ENCODE measurements at regions not wholly inside any gene's neighbourhood (a gene's known extent, or its start where the extent isn't known, plus 50 kb on each side); places are given as distances from the start of the nearest gene placed in this dataset.

- H3K27ac Mint-ChIP-seq = no peak overlapping the region
- no peaks in the 10 kb centered on the region for H3K27me3 Mint-ChIP-seq (ENCODE audit: low read depth)
- peaks cover 31% of the 10 kb centered on the region for H3K4me1 Mint-ChIP-seq
- no peak overlapping the region for H3K4me3 Mint-ChIP-seq
- TF ChIP-seq, protein P1, sequence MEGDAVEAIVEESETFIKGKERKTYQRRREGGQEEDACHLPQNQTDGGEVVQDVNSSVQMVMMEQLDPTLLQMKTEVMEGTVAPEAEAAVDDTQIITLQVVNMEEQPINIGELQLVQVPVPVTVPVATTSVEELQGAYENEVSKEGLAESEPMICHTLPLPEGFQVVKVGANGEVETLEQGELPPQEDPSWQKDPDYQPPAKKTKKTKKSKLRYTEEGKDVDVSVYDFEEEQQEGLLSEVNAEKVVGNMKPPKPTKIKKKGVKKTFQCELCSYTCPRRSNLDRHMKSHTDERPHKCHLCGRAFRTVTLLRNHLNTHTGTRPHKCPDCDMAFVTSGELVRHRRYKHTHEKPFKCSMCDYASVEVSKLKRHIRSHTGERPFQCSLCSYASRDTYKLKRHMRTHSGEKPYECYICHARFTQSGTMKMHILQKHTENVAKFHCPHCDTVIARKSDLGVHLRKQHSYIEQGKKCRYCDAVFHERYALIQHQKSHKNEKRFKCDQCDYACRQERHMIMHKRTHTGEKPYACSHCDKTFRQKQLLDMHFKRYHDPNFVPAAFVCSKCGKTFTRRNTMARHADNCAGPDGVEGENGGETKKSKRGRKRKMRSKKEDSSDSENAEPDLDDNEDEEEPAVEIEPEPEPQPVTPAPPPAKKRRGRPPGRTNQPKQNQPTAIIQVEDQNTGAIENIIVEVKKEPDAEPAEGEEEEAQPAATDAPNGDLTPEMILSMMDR (IDR thresholded peaks at IDR 0.05; ENCODE audit: unreplicated experiment in 3 of 3) = no peak
- no peaks in the 10 kb centered on the region for H3K36me3 Mint-ChIP-seq (ENCODE audit: low read depth)
- H3K9me3 Mint-ChIP-seq = peaks cover 8% of the 10 kb centered on the region
Measured at GRCh38 chr2:237177052-237177451, 91.4 kb downstream of the COPS8 start.

DNA sequence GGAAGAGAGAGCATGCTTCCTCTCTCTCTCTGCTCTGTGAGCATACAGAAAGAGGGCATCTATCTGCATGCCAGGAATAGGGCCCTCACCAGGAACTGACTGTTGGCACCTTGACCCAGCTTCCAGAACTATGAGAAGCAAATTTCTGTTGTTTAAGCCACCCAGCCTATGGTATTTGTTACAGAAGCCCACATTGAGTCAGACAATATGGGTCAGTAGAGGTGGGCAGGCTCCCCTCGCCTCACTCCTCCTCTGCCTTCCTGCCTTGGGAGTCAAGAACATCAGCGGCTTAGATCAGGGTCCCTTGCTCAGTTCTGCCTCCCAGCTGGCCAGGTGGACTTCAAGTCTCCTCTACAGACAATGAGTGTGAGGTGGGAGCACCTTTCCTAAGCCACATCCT lies 92.3 kb downstream of the COPS8 start:
- Mint-ChIP-seq H3K9me3 (peaks cover 8% of the 10 kb centered on the region), H3K4me1 (peaks cover 27% of the 10 kb centered on the region), H3K27me3 (ENCODE audit: low read depth) (no peaks in the 10 kb centered on the region), H3K36me3 (ENCODE audit: low read depth) (no peaks in the 10 kb centered on the region), H3K27ac (no peak overlapping the region), H3K4me3 (no peak overlapping the region)
- TF ChIP-seq, protein P1 (IDR thresholded peaks at IDR 0.05; ENCODE audit: unreplicated experiment in 3 of 3) = no peak

DNA sequence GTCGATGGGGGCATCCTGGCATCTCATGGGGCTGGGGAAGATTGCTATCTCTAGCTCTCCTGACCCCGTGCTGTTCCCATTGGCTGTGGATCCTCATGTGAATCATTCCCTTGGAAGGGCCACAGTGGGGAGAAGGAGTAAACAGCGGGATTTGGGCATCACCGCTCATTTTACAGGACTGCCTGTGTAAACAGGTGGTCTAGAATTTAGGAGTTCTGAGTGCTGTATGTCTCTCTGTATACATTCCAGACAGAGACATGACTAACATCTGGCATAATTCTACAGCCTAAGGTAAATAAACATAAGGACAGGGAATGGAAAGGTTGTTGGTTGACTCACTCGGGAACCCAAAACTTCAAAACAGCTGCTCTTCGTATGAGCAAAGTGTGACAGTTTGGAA lies 92.7 kb downstream of the COPS8 start:
- Mint-ChIP-seq H3K4me1 (peaks cover 27% of the 10 kb centered on the region), H3K9me3 (peaks cover 8% of the 10 kb centered on the region), H3K4me3 (no peak overlapping the region), H3K36me3 (ENCODE audit: low read depth) (no peaks in the 10 kb centered on the region), H3K27me3 (ENCODE audit: low read depth) (no peaks in the 10 kb centered on the region), H3K27ac (peak overlapping the region in 1 of 3 experiments; percentile 9)
- TF ChIP-seq, protein P1 (IDR thresholded peaks at IDR 0.05; ENCODE audit: unreplicated experiment in 3 of 3) = no peak

DNA sequence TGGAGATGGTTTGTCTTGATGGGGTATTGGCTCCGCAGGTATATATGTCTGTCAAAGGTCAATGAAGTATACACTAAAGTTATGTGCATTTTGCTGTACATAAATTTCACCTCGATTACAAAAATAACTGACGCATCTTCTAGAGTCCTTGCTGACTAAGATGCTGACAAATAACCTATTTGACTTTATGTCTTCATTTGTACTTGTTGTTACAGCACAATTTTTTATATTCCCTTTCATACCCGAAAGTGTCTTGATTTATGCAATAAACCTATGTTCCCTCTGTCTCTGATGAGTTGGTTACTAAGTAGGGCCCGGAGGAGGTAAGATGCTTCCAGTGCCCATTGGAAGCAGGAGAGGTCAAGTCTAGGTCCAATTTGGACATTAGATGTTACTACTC lies 93.5 kb downstream of the COPS8 start:
- Mint-ChIP-seq H3K27me3 (ENCODE audit: low read depth) (no peaks in the 10 kb centered on the region), H3K4me1 (peaks cover 27% of the 10 kb centered on the region), H3K9me3 (peaks cover 8% of the 10 kb centered on the region), H3K27ac (peak overlapping the region in 1 of 3 experiments; percentile 9), H3K36me3 (ENCODE audit: low read depth) (no peaks in the 10 kb centered on the region), H3K4me3 (no peak overlapping the region)
- TF ChIP-seq, protein P1 (IDR thresholded peaks at IDR 0.05; ENCODE audit: unreplicated experiment in 3 of 3) = no peak

- Mint-ChIP-seq H3K4me3 (no peak overlapping the region), H3K27me3 (ENCODE audit: low read depth) (no peaks in the 10 kb centered on the region), H3K4me1 (peaks cover 37% of the 10 kb centered on the region), H3K36me3 (ENCODE audit: low read depth) (no peaks in the 10 kb centered on the region), H3K9me3 (peaks cover 4% of the 10 kb centered on the region), H3K27ac (peak overlapping the region in 2 of 3 experiments; percentile 9 to 55)
- TF ChIP-seq, protein P1 (IDR thresholded peaks at IDR 0.05; ENCODE audit: unreplicated experiment in 3 of 3) = no peak
Measured at GRCh38 chr2:237180187-237180586, 94.5 kb downstream of the COPS8 start.

- Mint-ChIP-seq H3K27me3 (ENCODE audit: low read depth) (no peaks in the 10 kb centered on the region), H3K36me3 (ENCODE audit: low read depth) (no peaks in the 10 kb centered on the region), H3K4me3 (no peak overlapping the region), H3K27ac (peak overlapping the region in 1 of 3 experiments; percentile 9), H3K9me3 (no peaks in the 10 kb centered on the region), H3K4me1 (peaks cover 45% of the 10 kb centered on the region)
- TF ChIP-seq, protein P1 (IDR thresholded peaks at IDR 0.05; ENCODE audit: unreplicated experiment in 3 of 3) = no peak
Measured at GRCh38 chr2:237180987-237181386, 95.3 kb downstream of the COPS8 start.

Measured in nephron (organoid).